Large intestine (tissue), 3 donors: ENCODE measurements at regions not wholly inside any gene's neighbourhood (a gene's known extent, or its start where the extent isn't known, plus 50 kb on each side); places are given as distances from the start of the nearest gene placed in this dataset.
A peak's percentile ranks its signal among the peaks of the same experiment; 100 is the strongest.
"Not testable (repeated sequence)": the region's sequence is repeated elsewhere in the genome, so short reads cannot be mapped to it uniquely, and the experiment has no call there.

Experiments
- DNase-seq, 2 donors: peaks; one replicate each; pipeline versions ENCODE4 v3.0.0 to v3.0.0-alpha.2; 2013
- H3K27ac ChIP-seq: one replicate; pipeline ENCODE4 v1.5.1; 2013; ENCODE audit warnings: low read length
- H3K27me3 ChIP-seq: 2 replicates; pipeline ENCODE4 v1.6.1; 2013; ENCODE audit warnings: low read length; ENCODE audit not compliant: control insufficient read depth, insufficient read depth
- H3K36me3 ChIP-seq: 2 replicates; pipeline ENCODE4 v1.6.1; 2013; ENCODE audit warnings: low read length; ENCODE audit not compliant: control insufficient read depth, insufficient read depth
- H3K4me1 ChIP-seq: one replicate; pipeline ENCODE4 v1.6.1; 2013; ENCODE audit warnings: low read length; ENCODE audit not compliant: control insufficient read depth, insufficient read depth
- H3K4me3 ChIP-seq: one replicate; pipeline ENCODE4 v1.5.1; 2013; ENCODE audit warnings: low read length
- H3K9me3 ChIP-seq: one replicate; pipeline ENCODE4 v1.6.1; 2013; ENCODE audit warnings: mild to moderate bottlenecking, low read depth, low read length, moderate library complexity; ENCODE audit not compliant: control insufficient read depth
- WGBS: methylation state at CpG from one replicate; pipeline ENCODE4 v1.1.5; 2013; ENCODE audit warnings: low lambda C conversion rate; ENCODE audit not compliant: insufficient coverage; 5-methylcytosine and 5-hydroxymethylcytosine counted together

DNA sequence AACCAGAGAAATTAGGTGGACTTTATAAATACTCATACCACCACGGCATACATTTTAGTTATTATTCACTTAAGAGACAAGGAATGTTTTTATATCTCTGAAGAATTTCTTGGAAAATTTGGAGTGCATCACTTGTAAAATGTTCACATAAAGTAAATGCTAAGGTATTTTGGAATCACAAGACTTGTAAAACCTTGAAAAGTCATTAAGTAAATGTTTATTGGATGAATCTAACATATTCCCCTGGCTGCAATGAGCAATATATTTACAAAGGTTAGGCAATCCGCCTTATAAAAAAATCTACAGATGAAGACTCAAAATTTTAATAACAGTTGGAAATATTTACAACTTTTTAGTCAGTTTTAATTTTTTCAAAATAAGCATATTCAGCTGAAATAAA, 287.4 kb upstream of the ALG10 start:
- DNase-seq: no peak
- Histone ChIP-seq H3K4me3 (no peak overlapping the region), H3K9me3 (no peaks in the 10 kb centered on the region), H3K36me3 (no peaks in the 10 kb centered on the region), H3K4me1 (no peaks in the 10 kb centered on the region), H3K27me3 (no peaks in the 10 kb centered on the region), H3K27ac (no peak overlapping the region)
- WGBS: no CpG with 5 or more reads among the region's 2 CpGs

DNA sequence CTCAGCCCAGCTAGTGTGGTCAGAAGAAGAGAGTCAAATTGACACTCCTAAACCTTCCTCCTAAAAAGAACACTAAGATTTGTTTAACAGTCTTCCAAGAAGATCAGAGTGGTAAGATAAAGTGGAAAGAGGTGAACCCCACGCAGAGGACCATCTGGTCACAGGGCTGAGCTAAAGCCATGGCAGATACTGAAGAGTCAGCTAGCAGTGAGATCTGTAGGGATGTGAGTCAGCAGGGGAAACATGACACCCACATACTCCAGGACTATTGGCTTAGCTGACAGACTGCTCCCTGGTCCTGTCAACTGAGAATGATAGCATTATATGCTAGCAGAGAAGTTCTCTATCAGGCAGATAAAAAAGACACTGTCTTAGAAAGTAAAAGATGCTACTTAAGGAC, 269.4 kb upstream of the ALG10 start:
- Histone ChIP-seq H3K4me3 (no peak overlapping the region), H3K27ac (no peak overlapping the region), H3K9me3 (no peaks in the 10 kb centered on the region), H3K4me1 (no peaks in the 10 kb centered on the region), H3K36me3 (no peaks in the 10 kb centered on the region), H3K27me3 (no peaks in the 10 kb centered on the region)
- DNase-seq: no peak
- no CpG with 5 or more reads among the region's 1 CpG for WGBS

GRCh38 chr12:33757701-33758100, 264.6 kb upstream of the ALG10 start:
- no peaks in the 10 kb centered on the region for H3K36me3 ChIP-seq
- no peaks in the 10 kb centered on the region for H3K27me3 ChIP-seq
- DNase-seq: peak in 1 of 2 donors; percentile 2
- no peaks in the 10 kb centered on the region for H3K9me3 ChIP-seq
- H3K4me3 ChIP-seq: no peak overlapping the region
- H3K4me1 ChIP-seq: no peaks in the 10 kb centered on the region
- no peak overlapping the region for H3K27ac ChIP-seq
- no CpG with 5 or more reads among the region's 3 CpGs for WGBS

DNA sequence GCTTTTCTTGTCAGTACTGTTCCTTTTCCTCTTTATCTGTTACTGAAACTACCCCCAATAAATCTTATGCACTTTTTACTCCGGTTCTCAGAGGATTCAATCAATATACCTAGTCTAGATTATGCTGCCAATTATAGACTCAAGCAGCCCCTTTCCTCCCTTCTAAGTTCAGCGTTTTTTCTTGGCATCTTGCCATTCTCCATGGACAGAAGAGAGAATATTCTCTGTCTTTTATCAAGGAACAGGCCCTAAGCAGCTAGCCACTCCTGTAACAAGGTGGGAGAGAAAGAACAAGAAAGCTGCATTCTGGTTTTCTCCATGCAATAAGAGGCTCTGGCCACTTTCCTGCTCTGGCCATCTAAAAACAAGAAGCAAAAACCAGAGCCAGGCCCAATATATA, 263.0 kb upstream of the ALG10 start:
- H3K27me3 ChIP-seq: no peaks in the 10 kb centered on the region
- H3K4me3 ChIP-seq: no peak overlapping the region
- no peak for DNase-seq
- H3K4me1 ChIP-seq: no peaks in the 10 kb centered on the region
- H3K36me3 ChIP-seq: no peaks in the 10 kb centered on the region
- no peaks in the 10 kb centered on the region for H3K9me3 ChIP-seq
- 33% methylated on average over 1 of the region's 2 CpGs for WGBS
- H3K27ac ChIP-seq: no peak overlapping the region

DNA sequence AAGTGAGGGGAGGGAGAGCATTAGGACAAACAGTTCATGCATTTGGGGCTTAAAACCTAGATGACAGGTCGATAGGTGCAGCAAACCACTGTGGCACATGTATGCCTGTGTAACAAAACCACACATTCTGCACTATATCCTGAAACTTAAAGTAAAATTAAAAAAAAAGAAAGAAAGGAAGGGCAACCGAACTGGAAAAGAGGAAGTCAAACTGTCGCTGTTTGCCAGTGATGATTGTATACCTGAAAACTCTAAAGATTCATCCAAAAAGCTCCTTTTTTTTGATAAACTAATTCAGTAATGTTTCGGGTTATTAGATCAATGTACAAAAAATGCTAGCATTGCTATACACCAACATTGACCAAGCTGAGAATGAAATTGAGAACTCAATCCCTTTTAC, 259.0 kb upstream of the ALG10 start:
- Histone ChIP-seq H3K27me3 (no peaks in the 10 kb centered on the region), H3K4me3 (no peak overlapping the region), H3K9me3 (no peaks in the 10 kb centered on the region), H3K27ac (no peak overlapping the region), H3K4me1 (no peaks in the 10 kb centered on the region), H3K36me3 (no peaks in the 10 kb centered on the region)
- WGBS: 82% methylated on average over 4 of the region's 4 CpGs
- no peak for DNase-seq

DNA sequence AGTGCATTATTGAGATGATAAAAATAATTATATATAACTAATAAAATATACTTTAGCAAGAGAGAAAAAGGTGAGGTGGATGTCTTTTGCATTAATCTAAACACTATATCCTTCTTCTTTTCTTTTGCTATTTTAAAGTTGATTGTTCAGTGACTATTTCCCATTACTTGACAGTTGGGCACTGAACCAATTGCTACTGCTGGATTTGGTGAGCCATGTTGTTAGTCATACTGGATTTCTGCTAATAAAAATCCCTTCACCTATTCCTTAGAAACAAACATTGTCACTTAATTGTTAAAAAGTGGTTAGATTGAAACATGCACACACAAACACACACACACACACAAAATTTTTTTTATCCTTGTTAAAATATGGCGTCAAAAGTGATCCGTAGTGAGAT, 251.6 kb upstream of the ALG10 start:
- Histone ChIP-seq H3K36me3 (no peaks in the 10 kb centered on the region), H3K9me3 (no peaks in the 10 kb centered on the region), H3K27me3 (no peaks in the 10 kb centered on the region), H3K4me3 (no peak overlapping the region), H3K27ac (no peak overlapping the region), H3K4me1 (no peaks in the 10 kb centered on the region)
- 100% methylated on average over 1 of the region's 2 CpGs for WGBS
- no peak for DNase-seq

- Histone ChIP-seq H3K36me3 (no peaks in the 10 kb centered on the region), H3K27me3 (no peaks in the 10 kb centered on the region), H3K9me3 (no peaks in the 10 kb centered on the region), H3K4me1 (no peaks in the 10 kb centered on the region), H3K4me3 (no peak overlapping the region), H3K27ac (no peak overlapping the region)
- DNase-seq: no peak
- WGBS: no CpG with 5 or more reads among the region's 1 CpG
Measured at GRCh38 chr12:33771889-33772288, 250.4 kb upstream of the ALG10 start.

DNA sequence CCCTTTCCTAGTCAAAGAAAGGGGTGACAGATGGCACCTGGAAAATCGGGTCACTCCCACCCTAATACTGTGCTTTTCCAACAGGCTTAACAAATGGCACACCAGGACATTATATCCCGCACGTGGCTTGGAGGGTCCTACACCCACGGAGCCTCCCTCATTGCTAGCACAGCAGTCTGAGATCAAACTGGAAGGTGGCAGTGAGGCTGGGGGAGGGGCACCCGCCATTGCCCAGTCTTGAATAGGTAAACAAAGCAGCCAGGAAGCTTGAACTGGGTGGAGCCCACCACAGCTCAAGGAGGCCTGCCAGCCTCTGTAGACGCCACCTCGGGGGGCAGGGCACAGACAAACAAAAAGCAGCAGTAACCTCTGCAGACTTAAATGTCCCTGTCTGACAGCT, 249.2 kb upstream of the ALG10 start:
- H3K36me3 ChIP-seq, H3K27me3 ChIP-seq, H3K4me1 ChIP-seq, DNase-seq, H3K27ac ChIP-seq, H3K9me3 ChIP-seq, H3K4me3 ChIP-seq: not testable (repeated sequence)
- WGBS: no CpG with 5 or more reads among the region's 7 CpGs

DNA sequence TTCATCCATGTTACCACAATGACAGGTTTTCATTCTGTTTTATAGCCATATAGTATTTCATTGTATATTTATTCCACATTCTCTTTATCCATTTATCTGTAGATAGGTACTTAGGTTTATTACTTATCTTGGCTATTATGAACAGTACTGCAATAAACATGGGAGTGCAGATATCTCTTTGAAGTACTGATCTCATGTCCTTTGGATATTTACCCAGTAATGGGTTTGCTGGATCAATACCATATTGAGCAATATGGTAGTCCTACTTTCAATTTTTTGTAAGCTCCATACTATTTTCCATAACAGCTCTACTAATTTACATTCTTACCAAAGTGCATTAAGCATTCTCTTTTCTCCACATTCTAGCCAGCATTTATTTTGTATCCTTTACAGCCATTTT, 235.8 kb upstream of the ALG10 start:
- no peaks in the 10 kb centered on the region for H3K27me3 ChIP-seq
- DNase-seq: no peak
- no peak overlapping the region for H3K4me3 ChIP-seq
- H3K36me3 ChIP-seq: no peaks in the 10 kb centered on the region
- no peaks in the 10 kb centered on the region for H3K9me3 ChIP-seq
- no peak overlapping the region for H3K27ac ChIP-seq
- H3K4me1 ChIP-seq: no peaks in the 10 kb centered on the region

GRCh38 chr12:33794954-33795353, 227.3 kb upstream of the ALG10 start:
- no peaks in the 10 kb centered on the region for H3K4me1 ChIP-seq
- H3K9me3 ChIP-seq: no peaks in the 10 kb centered on the region
- H3K4me3 ChIP-seq: no peak overlapping the region
- H3K27me3 ChIP-seq: no peaks in the 10 kb centered on the region
- H3K27ac ChIP-seq: no peak overlapping the region
- H3K36me3 ChIP-seq: no peaks in the 10 kb centered on the region
- no peak for DNase-seq

DNA sequence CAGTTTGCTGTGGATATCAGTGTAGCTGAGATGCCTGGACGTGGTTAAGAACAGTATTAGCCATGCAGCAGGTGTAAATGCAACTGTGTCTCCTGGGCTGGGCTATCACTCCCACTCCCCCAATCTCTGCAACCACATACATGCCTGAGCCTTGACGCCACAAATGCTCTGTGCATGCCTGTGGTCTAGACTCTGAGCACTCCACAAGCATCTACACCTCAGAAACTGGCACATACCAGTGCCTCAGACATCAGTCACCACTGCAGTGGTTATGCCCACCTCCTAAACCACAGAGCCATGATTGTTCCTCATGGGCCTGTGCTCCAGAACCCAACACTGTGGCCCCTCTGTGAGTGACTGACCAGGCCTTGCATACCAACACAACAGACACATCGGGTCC, 226.8 kb upstream of the ALG10 start:
- Histone ChIP-seq H3K36me3 (no peaks in the 10 kb centered on the region), H3K9me3 (no peaks in the 10 kb centered on the region), H3K27me3 (no peaks in the 10 kb centered on the region), H3K4me3 (no peak overlapping the region), H3K4me1 (no peaks in the 10 kb centered on the region), H3K27ac (no peak overlapping the region)
- no peak for DNase-seq
- no CpG with 5 or more reads among the region's 3 CpGs for WGBS
